ENCODE measurements at regions not wholly inside any gene's neighbourhood (a gene's known extent, or its start where the extent isn't known, plus 50 kb on each side); places are given as distances from the start of the nearest gene placed in this dataset.
A peak's percentile ranks its signal among the peaks of the same experiment; 100 is the strongest.

- H3K27me3 ChIP-seq, result no peaks in the 10 kb centered on the region
- TF ChIP-seq CTCF (IDR thresholded peaks at IDR 0.05; ENCODE audit: low read depth, low read length), result no peak
- H3K36me3 ChIP-seq, result no peaks in the 10 kb centered on the region
- no peak for DNase-seq
- H3K9me3 ChIP-seq, result no peaks in the 10 kb centered on the region
- H3K4me1 ChIP-seq, result no peaks in the 10 kb centered on the region
- no peak overlapping the region for H3K4me3 ChIP-seq (ENCODE audit: low read depth, low read length)
Observed at GRCh38 chr2:120662746-120663145, 72.9 kb upstream of the GLI2 start.

- no peak for DNase-seq
Observed at GRCh38 chr2:120666433-120666832, 69.2 kb upstream of the GLI2 start.

DNA sequence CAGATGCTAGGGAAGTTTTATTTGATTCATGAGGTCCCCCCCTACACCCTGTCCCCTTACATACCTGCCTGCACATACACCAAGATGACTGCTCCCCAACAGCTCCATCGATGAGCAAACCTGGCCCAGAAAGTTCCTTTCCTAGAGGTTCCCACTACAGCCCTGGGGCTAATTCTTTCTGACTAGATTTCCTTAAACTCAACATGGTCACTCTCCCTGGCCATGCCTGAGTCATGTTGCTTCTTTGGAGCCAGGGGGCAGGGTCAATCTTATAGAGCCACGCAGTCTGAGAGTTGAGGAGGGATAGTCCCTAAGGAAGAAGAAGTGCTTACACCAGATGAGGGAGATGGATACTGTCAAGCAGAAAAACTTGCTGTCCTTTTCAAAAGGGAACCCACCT, 67.7 kb upstream of the GLI2 start:
- TF ChIP-seq CTCF (IDR thresholded peaks at IDR 0.05; ENCODE audit: low read depth, low read length), result no peak
- Histone ChIP-seq H3K4me1 (no peaks in the 10 kb centered on the region), H3K9me3 (no peaks in the 10 kb centered on the region), H3K27me3 (no peaks in the 10 kb centered on the region), H3K4me3 (ENCODE audit: low read depth, low read length) (no peak overlapping the region), H3K36me3 (no peaks in the 10 kb centered on the region)
- no peak for DNase-seq

More at GRCh38 chr2:120666433-120666832, 69.2 kb upstream of the GLI2 start:
- Histone ChIP-seq H3K36me3 (no peaks in the 10 kb centered on the region), H3K4me1 (no peaks in the 10 kb centered on the region), H3K27me3 (no peaks in the 10 kb centered on the region), H3K4me3 (ENCODE audit: low read depth, low read length) (no peak overlapping the region), H3K9me3 (no peaks in the 10 kb centered on the region)
- no peak for TF ChIP-seq CTCF (IDR thresholded peaks at IDR 0.05; ENCODE audit: low read depth, low read length)

GRCh38 chr2:120669121-120669952, 66.3 kb upstream of the GLI2 start:
- TF ChIP-seq CTCF (IDR thresholded peaks at IDR 0.05; ENCODE audit: low read depth, low read length), result peak; percentile 52
- Histone ChIP-seq H3K4me1 (no peaks in the 10 kb centered on the region), H3K27me3 (no peaks in the 10 kb centered on the region), H3K9me3 (no peaks in the 10 kb centered on the region), H3K4me3 (ENCODE audit: low read depth, low read length) (no peak overlapping the region), H3K36me3 (no peaks in the 10 kb centered on the region)
- DNase-seq, result peak; percentile 59

DNA sequence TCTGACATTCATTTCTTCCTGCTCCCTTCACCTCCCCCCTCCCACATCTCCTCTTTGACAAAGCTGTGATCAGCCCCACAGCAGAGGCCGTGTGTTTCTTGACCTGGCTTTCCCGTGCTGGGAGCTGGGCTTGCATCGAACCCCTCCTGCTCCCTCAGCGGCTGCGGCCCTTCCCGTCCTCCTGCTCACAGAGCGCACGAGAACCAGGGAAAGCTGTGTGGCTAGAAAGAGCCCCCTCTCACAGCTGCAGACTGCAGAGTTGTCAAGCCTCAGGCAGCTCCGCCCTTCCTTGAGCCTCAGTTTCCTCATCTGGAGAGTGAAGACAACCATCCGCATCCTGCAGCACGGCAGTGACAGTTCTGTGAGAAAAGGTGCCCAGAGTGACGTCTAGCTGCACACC, 65.7 kb upstream of the GLI2 start:
- Histone ChIP-seq H3K4me3 (ENCODE audit: low read depth, low read length) (no peak overlapping the region), H3K4me1 (no peaks in the 10 kb centered on the region), H3K27me3 (no peaks in the 10 kb centered on the region), H3K36me3 (no peaks in the 10 kb centered on the region), H3K9me3 (no peaks in the 10 kb centered on the region)
- DNase-seq, result no peak
- no peak for TF ChIP-seq CTCF (IDR thresholded peaks at IDR 0.05; ENCODE audit: low read depth, low read length)

DNA sequence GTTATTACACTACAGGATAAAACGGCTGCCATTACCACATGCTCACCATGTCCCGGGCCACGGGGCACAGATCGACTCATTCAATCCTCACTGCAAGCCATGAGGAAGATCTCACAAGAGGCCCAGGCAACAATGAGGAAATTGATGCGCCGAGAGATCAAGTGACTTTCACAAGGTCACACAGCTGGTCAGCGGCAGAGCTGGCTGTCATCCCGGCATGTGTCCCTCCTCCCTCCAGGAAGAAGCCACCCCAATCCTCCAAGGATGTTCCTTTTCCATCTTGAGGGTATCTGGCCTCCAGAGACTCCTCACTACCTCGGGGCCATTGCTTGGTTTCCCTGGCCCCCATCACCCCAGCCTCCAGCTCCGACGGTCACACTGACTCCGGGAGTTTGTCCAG, 65.3 kb upstream of the GLI2 start:
- H3K36me3 ChIP-seq, result no peaks in the 10 kb centered on the region
- H3K4me1 ChIP-seq, result no peaks in the 10 kb centered on the region
- no peak overlapping the region for H3K4me3 ChIP-seq (ENCODE audit: low read depth, low read length)
- no peaks in the 10 kb centered on the region for H3K9me3 ChIP-seq
- no peak for DNase-seq
- TF ChIP-seq CTCF (IDR thresholded peaks at IDR 0.05; ENCODE audit: low read depth, low read length), result no peak
- H3K27me3 ChIP-seq, result no peaks in the 10 kb centered on the region
